Thoracic aorta (tissue), 2 donors: ENCODE measurements at regions not wholly inside any gene's neighbourhood (a gene's known extent, or its start where the extent isn't known, plus 50 kb on each side); places are given as distances from the start of the nearest gene placed in this dataset.

ENCODE experiments used
- ATAC-seq: fragments of 150-250 bp; one replicate; pipeline ENCODE4 v1.8.0; 2017; ENCODE audit warnings: low read depth; ENCODE audit not compliant: insufficient number of reproducible peaks, low FRiP score
- DNase-seq: peaks from one replicate; pipeline ENCODE4 v3.0.0-alpha.2; 2020; ENCODE audit warnings: low spot score
- H3K27ac ChIP-seq, 2 donors: fragments of 200-600 bp; sonication (generic); 1 replicate in 1 of 2; 2 replicates in 1 of 2; pipeline ENCODE4 v1.5.1; 2016; ENCODE audit warnings: mild to moderate bottlenecking in 2 of 2, moderate library complexity in 2 of 2
- H3K27me3 ChIP-seq: fragments of 200-600 bp; sonication (generic); replicated peaks from 2 replicates; pipeline ENCODE4 v1.6.0; 2016; ENCODE audit warnings: mild to moderate bottlenecking; ENCODE audit not compliant: insufficient read depth
- H3K36me3 ChIP-seq: fragments of 200-600 bp; sonication (generic); one replicate; pipeline ENCODE4 v1.5.1; 2016
- H3K4me1 ChIP-seq, 2 donors: fragments of 200-600 bp; sonication (generic); 1 replicate in 1 of 2; 2 replicates in 1 of 2; pipeline versions ENCODE4 v1.5.1 to v1.6.0; 2016; ENCODE audit warnings: low read depth in 2 of 2, mild to moderate bottlenecking in 1 of 2; ENCODE audit not compliant: control insufficient read depth in 1 of 2
- H3K4me3 ChIP-seq: fragments of 200-600 bp; sonication (generic); 2 replicates; pipeline ENCODE4 v1.5.1; 2016; ENCODE audit warnings: mild to moderate bottlenecking
- H3K9me3 ChIP-seq: fragments of 200-600 bp; sonication (generic); 2 replicates; pipeline ENCODE4 v1.5.1; 2016
- TF ChIP-seq, protein P1 (sequence below): fragments of 200-600 bp; sonication (generic); IDR thresholded peaks from one replicate; pipeline ENCODE4 v1.5.1; 2019; ENCODE audit warnings: antibody characterized with exemption

DNA sequence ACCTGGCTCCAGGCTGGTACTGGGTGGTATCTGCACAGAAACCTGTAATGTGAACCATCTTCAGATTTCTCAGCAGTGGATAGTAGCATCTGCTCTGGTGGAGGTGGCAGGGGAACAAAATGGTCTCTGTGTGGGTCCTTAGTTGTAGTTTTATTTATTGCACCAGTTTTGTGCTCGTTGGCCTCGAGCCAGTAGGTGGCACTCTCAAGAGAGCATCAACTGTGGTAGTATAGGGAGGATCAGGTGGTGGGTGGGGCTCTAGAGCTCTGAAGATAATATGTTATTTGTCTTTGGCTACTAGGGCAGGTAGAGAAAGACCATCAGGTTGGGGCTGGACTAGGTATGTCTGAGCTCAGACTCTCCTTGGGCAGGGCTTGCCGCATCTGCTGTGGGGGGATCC lies 254.0 kb upstream of the GPR149 start:
- Histone ChIP-seq H3K4me3 (no peak overlapping the region), H3K36me3 (no peaks in the 10 kb centered on the region), H3K9me3 (no peaks in the 10 kb centered on the region), H3K27ac (no peak overlapping the region), H3K4me1 (no peaks in the 10 kb centered on the region), H3K27me3 (no peaks in the 10 kb centered on the region)
- no peak for DNase-seq
- ATAC-seq, result no peak
- TF ChIP-seq, protein P1, sequence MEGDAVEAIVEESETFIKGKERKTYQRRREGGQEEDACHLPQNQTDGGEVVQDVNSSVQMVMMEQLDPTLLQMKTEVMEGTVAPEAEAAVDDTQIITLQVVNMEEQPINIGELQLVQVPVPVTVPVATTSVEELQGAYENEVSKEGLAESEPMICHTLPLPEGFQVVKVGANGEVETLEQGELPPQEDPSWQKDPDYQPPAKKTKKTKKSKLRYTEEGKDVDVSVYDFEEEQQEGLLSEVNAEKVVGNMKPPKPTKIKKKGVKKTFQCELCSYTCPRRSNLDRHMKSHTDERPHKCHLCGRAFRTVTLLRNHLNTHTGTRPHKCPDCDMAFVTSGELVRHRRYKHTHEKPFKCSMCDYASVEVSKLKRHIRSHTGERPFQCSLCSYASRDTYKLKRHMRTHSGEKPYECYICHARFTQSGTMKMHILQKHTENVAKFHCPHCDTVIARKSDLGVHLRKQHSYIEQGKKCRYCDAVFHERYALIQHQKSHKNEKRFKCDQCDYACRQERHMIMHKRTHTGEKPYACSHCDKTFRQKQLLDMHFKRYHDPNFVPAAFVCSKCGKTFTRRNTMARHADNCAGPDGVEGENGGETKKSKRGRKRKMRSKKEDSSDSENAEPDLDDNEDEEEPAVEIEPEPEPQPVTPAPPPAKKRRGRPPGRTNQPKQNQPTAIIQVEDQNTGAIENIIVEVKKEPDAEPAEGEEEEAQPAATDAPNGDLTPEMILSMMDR, result no peak

GRCh38 chr3:154678041-154678654 lies 248.2 kb upstream of the GPR149 start:
- Histone ChIP-seq H3K36me3 (no peaks in the 10 kb centered on the region), H3K27me3 (no peaks in the 10 kb centered on the region), H3K4me1 (no peaks in the 10 kb centered on the region), H3K4me3 (no peak overlapping the region), H3K27ac (no peak overlapping the region), H3K9me3 (no peaks in the 10 kb centered on the region)
- ATAC-seq (no peak), DNase-seq (no peak)
- TF ChIP-seq, protein P1, result no peak

- Histone ChIP-seq H3K36me3 (no peaks in the 10 kb centered on the region), H3K4me1 (no peaks in the 10 kb centered on the region), H3K9me3 (no peaks in the 10 kb centered on the region), H3K4me3 (no peak overlapping the region), H3K27ac (no peak overlapping the region), H3K27me3 (no peaks in the 10 kb centered on the region)
- TF ChIP-seq, protein P1, result no peak
- no peak for ATAC-seq
- no peak for DNase-seq
Observed at GRCh38 chr3:154668835-154669234, 238.8 kb upstream of the GPR149 start.

DNA sequence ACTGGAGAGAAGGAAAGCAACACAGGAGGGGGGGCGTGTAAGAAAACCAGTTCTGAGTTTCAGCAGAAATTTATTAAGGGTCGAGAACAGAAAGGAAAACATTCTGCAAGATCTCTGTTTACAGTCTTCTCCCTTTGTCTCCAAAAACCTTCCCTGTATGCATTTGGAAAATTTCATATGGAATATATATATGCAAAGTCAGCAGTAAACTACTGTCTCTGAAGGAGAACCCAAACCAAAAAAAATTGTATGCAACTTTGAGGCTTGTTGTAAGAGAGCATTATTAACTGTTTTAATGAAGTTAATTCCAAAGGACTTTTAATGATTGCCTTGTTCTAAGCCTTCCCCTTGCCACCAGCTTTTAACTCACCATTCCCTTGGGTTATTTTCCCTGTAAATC lies 238.2 kb upstream of the GPR149 start:
- TF ChIP-seq, protein P1, result no peak
- no peaks in the 10 kb centered on the region for H3K36me3 ChIP-seq
- DNase-seq (no peak), ATAC-seq (no peak)
- H3K27ac ChIP-seq, result no peak overlapping the region
- H3K4me1 ChIP-seq, result no peaks in the 10 kb centered on the region
- no peaks in the 10 kb centered on the region for H3K27me3 ChIP-seq
- no peak overlapping the region for H3K4me3 ChIP-seq
- no peaks in the 10 kb centered on the region for H3K9me3 ChIP-seq

GRCh38 chr3:154666542-154666941 lies 236.6 kb upstream of the GPR149 start:
- Histone ChIP-seq H3K4me1 (no peaks in the 10 kb centered on the region), H3K9me3 (no peaks in the 10 kb centered on the region), H3K36me3 (no peaks in the 10 kb centered on the region), H3K27ac (no peak overlapping the region), H3K4me3 (no peak overlapping the region), H3K27me3 (no peaks in the 10 kb centered on the region)
- ATAC-seq (no peak), DNase-seq (no peak)
- TF ChIP-seq, protein P1, result no peak
